CD4-positive, alpha-beta T cell (primary cell): ENCODE measurements at regions not wholly inside any gene's neighbourhood (a gene's known extent, or its start where the extent isn't known, plus 50 kb on each side); places are given as distances from the start of the nearest gene placed in this dataset.
A peak's percentile ranks its signal among the peaks of the same experiment; 100 is the strongest.
"Not testable (repeated sequence)": the region's sequence is repeated elsewhere in the genome, so short reads cannot be mapped to it uniquely, and the experiment has no call there.

Source experiments
- ATAC-seq: fragments of 200-7000 bp; cut with Tn5 transposase; one replicate; pipeline ENCODE4 v1.10.0; 2022; ENCODE audit warnings: mild to moderate bottlenecking; ENCODE audit not compliant: poor library complexity
- CTCF ChIA-PET: fragments of 350-600 bp; sonication (Branson Sonifier 250); formaldehyde crosslinking; loops from one replicate; lab custom pipeline; 2021; ENCODE audit warnings: antibody characterized with exemption, inconsistent platforms; lab: Charles Lee
- POLR2A ChIA-PET: fragments of 350-600 bp; sonication (Branson Sonifier 250); formaldehyde crosslinking; loops from one replicate; lab custom pipeline; 2021; ENCODE audit warnings: antibody characterized with exemption, inconsistent platforms; lab: Charles Lee
- DNase-seq, 14 experiments: peaks; one replicate each; pipeline ENCODE4 v3.0.0-alpha.2; 2013 to 2020; ENCODE audit warnings: mixed read lengths in 2 of 14
- H3K27ac ChIP-seq, 2 donors: one replicate each; pipeline versions ENCODE4 v1.5.1 to v1.7.0; 2013; ENCODE audit warnings: low read length in 2 of 2, low read depth in 1 of 2, mild to moderate bottlenecking in 1 of 2
- H3K27me3 ChIP-seq, 2 experiments: 1 replicate in 1 of 2; 2 replicates in 1 of 2; pipeline versions ENCODE4 v1.6.1 to v1.7.0; 2013; ENCODE audit warnings: low read length in 2 of 2, control low read depth in 1 of 2, mild to moderate bottlenecking in 1 of 2, moderate library complexity in 1 of 2; ENCODE audit not compliant: insufficient read depth in 2 of 2, control insufficient read depth in 1 of 2
- H3K36me3 ChIP-seq: one replicate; pipeline ENCODE4 v1.6.1; 2013; ENCODE audit warnings: low read length, control low read depth; ENCODE audit not compliant: insufficient read depth
- H3K4me1 ChIP-seq: one replicate; pipeline ENCODE4 v1.6.1; 2013; ENCODE audit warnings: low read length, control low read depth; ENCODE audit not compliant: insufficient read depth
- H3K4me3 ChIP-seq: one replicate; pipeline ENCODE4 v1.5.1; 2013; ENCODE audit warnings: mild to moderate bottlenecking, low read length, moderate library complexity
- H3K9me3 ChIP-seq, 2 experiments: 1 replicate in 1 of 2; 2 replicates in 1 of 2; pipeline versions ENCODE4 v1.6.1 to v1.7.0; 2013; ENCODE audit warnings: low read length in 2 of 2, mild to moderate bottlenecking in 2 of 2, control low read depth in 1 of 2, moderate library complexity in 1 of 2; ENCODE audit not compliant: control insufficient read depth in 1 of 2, insufficient read depth in 1 of 2
- H3K27ac Mint-ChIP-seq: one replicate; pipeline ENCODE4 v1.8.0; 2020; ENCODE audit warnings: mixed read lengths
- H3K27me3 Mint-ChIP-seq: one replicate; pipeline ENCODE4 v1.8.0; 2021; ENCODE audit warnings: mixed read lengths
- H3K36me3 Mint-ChIP-seq: one replicate; pipeline ENCODE4 v1.8.0; 2021; ENCODE audit warnings: low read depth, mixed read lengths
- H3K4me1 Mint-ChIP-seq: one replicate; pipeline ENCODE4 v1.8.0; 2021; ENCODE audit warnings: low read depth, mixed read lengths
- H3K4me3 Mint-ChIP-seq: one replicate; pipeline ENCODE4 v1.8.0; 2020; ENCODE audit warnings: mild to moderate bottlenecking, mixed read lengths
- H3K9me3 Mint-ChIP-seq: one replicate; pipeline ENCODE4 v1.8.0; 2020; ENCODE audit warnings: mixed read lengths
- intact Hi-C, 2 experiments: fragments of 100-400 bp; cut with DNase I in 1 of 2; cut with micrococcal nuclease in 1 of 2; formaldehyde crosslinking; loops; one replicate each; pipeline versions ENCODE4 v1.15.1 to v1.9.0; 2023 to 2025; cut with DNase I, micrococcal nuclease
- TF ChIP-seq, protein P1 (sequence below): fragments of 200-600 bp; IDR thresholded peaks from one replicate; pipeline ENCODE4 v1.8.0; 2022; ENCODE audit warnings: antibody characterized with exemption, mild to moderate bottlenecking

DNA sequence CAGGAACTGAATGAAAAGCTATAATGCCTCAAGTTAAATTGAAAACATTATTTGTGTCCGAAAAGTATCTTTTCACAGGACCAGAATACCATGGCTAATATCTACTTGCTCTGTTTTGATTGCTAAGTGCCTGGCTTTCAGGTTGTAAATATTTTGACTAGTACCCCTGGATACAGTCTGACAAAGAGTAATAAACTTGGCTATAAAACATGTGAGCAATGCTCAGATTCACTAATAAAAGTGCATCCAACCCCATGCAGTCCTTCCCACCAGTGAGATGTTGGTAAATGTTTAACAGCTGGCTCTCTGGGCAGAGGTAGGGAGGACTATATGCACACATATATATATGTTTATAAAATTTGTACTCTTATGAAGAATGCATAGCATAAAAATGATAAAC is 281.8 kb upstream of the TGFBR2 start:
- ChIA-PET POLR2A (interaction anchor here (1.1 kb wide), 1 partner anchor 31 kb away, joined by 3 read pairs; no protein-coding TSS in a partner anchor), CTCF (no interaction called here)
- Histone ChIP-seq H3K36me3 (no peaks in the 10 kb centered on the region), H3K27ac (no peak overlapping the region), H3K27me3 (no peaks in the 10 kb centered on the region), H3K9me3 (no peaks in the 10 kb centered on the region), H3K4me1 (no peaks in the 10 kb centered on the region), H3K4me3 (no peak overlapping the region)
- peaks cover 18% of the 10 kb centered on the region for H3K4me1 Mint-ChIP-seq
- DNase-seq = no peak
- intact Hi-C loops = loop anchor here in 1 of 2 experiments (5.0 kb wide), 1 partner anchor 293 kb away; no protein-coding TSS in a partner anchor
- TF ChIP-seq, protein P1, sequence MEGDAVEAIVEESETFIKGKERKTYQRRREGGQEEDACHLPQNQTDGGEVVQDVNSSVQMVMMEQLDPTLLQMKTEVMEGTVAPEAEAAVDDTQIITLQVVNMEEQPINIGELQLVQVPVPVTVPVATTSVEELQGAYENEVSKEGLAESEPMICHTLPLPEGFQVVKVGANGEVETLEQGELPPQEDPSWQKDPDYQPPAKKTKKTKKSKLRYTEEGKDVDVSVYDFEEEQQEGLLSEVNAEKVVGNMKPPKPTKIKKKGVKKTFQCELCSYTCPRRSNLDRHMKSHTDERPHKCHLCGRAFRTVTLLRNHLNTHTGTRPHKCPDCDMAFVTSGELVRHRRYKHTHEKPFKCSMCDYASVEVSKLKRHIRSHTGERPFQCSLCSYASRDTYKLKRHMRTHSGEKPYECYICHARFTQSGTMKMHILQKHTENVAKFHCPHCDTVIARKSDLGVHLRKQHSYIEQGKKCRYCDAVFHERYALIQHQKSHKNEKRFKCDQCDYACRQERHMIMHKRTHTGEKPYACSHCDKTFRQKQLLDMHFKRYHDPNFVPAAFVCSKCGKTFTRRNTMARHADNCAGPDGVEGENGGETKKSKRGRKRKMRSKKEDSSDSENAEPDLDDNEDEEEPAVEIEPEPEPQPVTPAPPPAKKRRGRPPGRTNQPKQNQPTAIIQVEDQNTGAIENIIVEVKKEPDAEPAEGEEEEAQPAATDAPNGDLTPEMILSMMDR = no peak
- no peaks in the 10 kb centered on the region for H3K27me3 Mint-ChIP-seq
- H3K4me3 Mint-ChIP-seq = no peak overlapping the region
- peaks cover 3% of the 10 kb centered on the region for H3K9me3 Mint-ChIP-seq
- no peak overlapping the region for H3K27ac Mint-ChIP-seq
- no peaks in the 10 kb centered on the region for H3K36me3 Mint-ChIP-seq
- no peak for ATAC-seq

DNA sequence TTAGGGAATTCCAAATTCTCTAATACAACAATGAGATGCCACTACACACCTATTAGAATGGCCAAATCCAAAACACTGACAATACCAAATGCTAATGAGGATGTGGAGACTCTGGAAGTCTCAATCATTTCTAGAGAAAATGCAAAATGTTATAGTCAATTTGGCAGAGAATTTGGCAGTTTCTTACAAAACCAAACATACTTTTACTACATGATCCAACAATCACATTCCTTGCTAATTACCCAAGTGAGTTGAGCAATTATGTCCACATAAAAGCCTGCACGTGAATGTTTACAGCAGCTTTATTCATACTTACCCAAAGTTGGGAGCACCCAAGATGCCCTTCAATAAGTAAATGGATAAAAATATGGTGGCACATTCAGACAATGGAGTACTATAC is 278.4 kb upstream of the TGFBR2 start:
- H3K27ac ChIP-seq, H3K27me3 ChIP-seq, H3K4me3 ChIP-seq, H3K36me3 ChIP-seq, H3K9me3 Mint-ChIP-seq, H3K4me3 Mint-ChIP-seq, DNase-seq, CTCF ChIA-PET, H3K4me1 ChIP-seq, H3K36me3 Mint-ChIP-seq, POLR2A ChIA-PET, H3K27ac Mint-ChIP-seq, intact Hi-C loops, H3K9me3 ChIP-seq, H3K27me3 Mint-ChIP-seq, ATAC-seq: not testable (repeated sequence)
- peaks cover 36% of the 10 kb centered on the region for H3K4me1 Mint-ChIP-seq

DNA sequence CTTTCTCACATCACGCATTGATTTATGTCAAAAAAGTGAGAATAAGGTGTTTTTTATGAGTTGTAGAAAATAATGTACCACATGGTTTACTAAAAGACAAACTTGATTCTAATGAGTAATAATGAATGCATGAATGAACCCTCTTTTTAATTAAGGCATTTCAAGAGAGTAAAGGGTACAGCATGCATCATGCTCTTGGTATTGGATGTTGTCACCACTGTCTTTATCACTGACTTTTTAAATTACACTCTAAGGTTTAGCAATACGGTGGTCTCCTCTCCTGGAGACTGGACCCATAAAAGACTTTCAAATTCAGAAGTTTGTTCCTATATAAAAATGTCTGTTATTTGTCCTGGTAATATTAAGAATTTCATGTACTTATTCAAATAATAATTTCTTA is 277.5 kb upstream of the TGFBR2 start:
- H3K27me3 Mint-ChIP-seq, H3K9me3 ChIP-seq, H3K36me3 Mint-ChIP-seq, intact Hi-C loops, ATAC-seq, H3K27me3 ChIP-seq, H3K36me3 ChIP-seq, POLR2A ChIA-PET, H3K4me1 ChIP-seq, CTCF ChIA-PET, H3K9me3 Mint-ChIP-seq, H3K27ac ChIP-seq, H3K27ac Mint-ChIP-seq, H3K4me3 Mint-ChIP-seq, DNase-seq, H3K4me3 ChIP-seq: not testable (repeated sequence)
- H3K4me1 Mint-ChIP-seq = peaks cover 42% of the 10 kb centered on the region

DNA sequence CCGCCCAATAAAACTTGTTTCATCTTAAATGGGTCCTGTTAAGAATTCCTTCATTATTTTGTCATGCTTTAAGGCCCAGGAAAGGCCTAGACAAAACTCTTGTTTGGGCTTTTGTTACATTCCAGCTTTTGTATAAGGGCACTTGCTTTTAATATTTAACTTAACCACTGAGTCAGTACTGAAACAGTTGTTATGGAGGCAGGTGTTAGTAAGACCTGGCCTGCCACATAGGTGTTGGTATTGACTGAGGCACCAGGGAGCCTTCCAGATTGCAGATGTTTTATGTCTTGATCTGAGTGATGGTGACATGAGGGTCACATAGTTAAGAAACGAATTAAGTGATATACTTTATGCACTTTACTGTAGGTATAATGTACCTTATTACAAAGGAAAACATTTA is 274.9 kb upstream of the TGFBR2 start:
- Mint-ChIP-seq H3K27ac (peak overlapping the region; percentile 94), H3K4me3 (no peak overlapping the region), H3K36me3 (no peaks in the 10 kb centered on the region), H3K9me3 (no peaks in the 10 kb centered on the region), H3K27me3 (no peaks in the 10 kb centered on the region), H3K4me1 (peaks cover 42% of the 10 kb centered on the region)
- Histone ChIP-seq H3K9me3 (peaks cover 0 to 3% of the 10 kb centered on the region in 2 experiments), H3K27ac (no peak overlapping the region), H3K4me3 (no peak overlapping the region), H3K4me1 (peaks cover 5% of the 10 kb centered on the region), H3K36me3 (no peaks in the 10 kb centered on the region), H3K27me3 (no peaks in the 10 kb centered on the region)
- ATAC-seq = no peak
- ChIA-PET CTCF (interaction anchor here (2.0 kb wide), 1 partner anchor 12 kb away, joined by 5 read pairs; no protein-coding TSS in a partner anchor), POLR2A (interaction anchor here (1.4 kb wide), 2 partner anchors 11 to 23 kb away, joined by 3 to 4 read pairs; no protein-coding TSS in a partner anchor)
- no peak for DNase-seq
- intact Hi-C loops = no loop called here
- TF ChIP-seq, protein P1 = no peak
